Activated T-cell treated with anti-CD3 and anti-CD28 coated beads for 4 hours (primary cell): ENCODE measurements at regions not wholly inside any gene's neighbourhood (a gene's known extent, or its start where the extent isn't known, plus 50 kb on each side); places are given as distances from the start of the nearest gene placed in this dataset.
"Not testable (repeated sequence)": the region's sequence is repeated elsewhere in the genome, so short reads cannot be mapped to it uniquely, and the experiment has no call there.

Experiments used
- DNase-seq: peaks from one replicate; pipeline ENCODE4 v3.0.0-alpha.2; 2020

GRCh38 chr14:89563471-89563870 lies 146.4 kb upstream of the FOXN3 start:
- no peak for DNase-seq

DNA sequence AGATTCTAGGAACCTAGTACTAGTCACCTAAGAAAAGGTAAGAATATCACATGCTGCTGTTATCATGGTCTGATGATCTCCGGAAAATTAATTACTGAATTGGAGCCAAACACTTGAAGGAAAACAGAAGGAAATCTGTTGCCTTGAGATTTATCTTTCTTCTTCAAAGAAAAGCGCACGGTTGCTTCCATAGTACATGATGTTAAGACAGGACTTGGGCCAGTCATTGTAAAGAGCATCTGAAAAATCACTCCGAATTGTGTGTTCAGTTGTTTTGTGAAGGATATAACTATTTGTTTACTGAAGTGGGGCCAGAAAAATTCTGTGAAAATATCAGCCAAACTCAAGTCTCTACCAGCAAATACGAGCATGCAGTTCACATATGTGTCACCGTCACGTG lies 134.9 kb upstream of the FOXN3 start:
- DNase-seq: no peak

- DNase-seq: no peak
Measured at GRCh38 chr14:89551432-89551831, 134.4 kb upstream of the FOXN3 start.

GRCh38 chr14:89550821-89551220 lies 133.8 kb upstream of the FOXN3 start:
- DNase-seq: no peak

DNA sequence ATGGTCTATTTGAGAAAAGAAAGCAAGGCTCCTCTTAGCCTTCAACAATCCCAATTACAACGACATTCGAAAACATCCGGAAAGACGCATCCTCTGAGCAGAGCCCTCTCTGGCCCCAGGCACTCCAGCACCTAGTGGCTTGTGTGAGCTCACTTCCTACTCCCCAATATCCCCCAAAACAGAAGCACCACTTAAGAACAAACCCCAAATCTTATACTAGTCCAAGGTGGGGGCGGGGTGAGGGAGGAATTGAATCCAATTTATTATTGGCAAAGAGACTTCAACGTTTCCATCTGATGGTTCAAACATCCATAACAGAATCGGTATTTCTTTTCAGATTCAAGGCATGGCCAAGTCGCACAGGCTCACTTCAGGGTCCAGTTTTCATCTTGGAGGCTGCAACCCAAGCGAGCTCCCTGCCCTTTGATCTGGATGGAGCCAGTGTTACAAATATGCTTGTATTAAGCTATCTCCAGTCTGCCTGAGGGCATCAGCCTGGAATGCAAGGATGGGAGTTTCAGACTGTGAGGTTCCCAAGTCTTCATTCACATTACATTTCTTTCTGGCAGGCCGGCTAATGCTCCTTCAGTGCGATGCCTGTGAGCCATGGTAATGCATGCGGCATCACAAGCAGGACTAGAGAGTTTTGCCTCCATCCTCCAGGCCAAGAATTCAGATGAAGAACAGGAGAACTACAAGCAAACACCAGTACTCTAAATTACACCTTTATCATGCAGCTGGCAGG lies 132.5 kb upstream of the FOXN3 start:
- no peak for DNase-seq

DNA sequence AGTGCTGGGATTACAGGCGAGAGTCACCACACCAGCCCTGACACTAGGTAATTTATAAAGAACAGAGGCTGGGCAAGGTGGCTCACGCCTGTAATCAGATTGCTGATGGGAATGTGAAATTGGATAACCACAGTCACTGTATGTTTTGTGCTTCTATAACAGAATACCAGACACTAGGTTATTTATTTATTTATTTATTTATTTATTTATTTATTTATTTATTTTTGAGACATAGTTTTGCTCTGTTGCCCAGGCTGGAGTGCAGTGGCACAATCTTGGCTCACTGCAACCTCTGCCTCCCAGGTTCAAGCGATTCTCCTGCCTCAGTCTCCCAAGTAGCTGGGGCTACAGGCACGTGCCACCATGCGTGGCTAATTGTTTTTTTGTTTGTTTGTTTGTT lies 130.0 kb upstream of the FOXN3 start:
- DNase-seq: not testable (repeated sequence)

DNA sequence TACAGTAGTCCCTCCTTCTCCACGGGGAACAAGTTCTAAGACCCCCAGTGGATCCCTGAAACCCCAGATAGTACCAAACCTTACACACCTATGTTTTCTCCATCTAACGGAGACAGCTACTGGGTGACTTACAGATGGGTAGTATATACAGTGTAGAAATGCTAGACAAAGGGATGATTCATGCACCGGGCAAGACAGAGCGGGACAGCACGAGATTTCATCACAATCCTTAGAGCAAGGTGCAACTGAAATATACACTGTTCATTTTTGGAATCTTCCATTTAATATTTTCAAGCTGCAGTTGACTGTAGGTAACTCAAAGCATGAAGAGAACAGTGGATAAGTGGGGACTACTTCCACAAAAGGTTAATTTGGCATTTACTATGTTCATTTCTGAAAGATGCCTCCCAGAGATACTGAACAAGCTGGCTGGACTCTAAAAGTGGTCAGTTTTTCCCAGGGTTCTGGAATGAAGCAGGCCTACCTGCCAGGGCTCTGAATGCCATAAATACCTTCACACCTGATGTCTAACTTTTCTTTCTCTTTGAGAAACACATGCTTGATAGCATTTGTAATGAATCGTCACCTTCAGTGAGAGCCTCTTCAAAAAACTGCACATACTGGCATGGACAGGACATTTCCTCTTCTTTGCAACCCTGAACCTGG lies 127.7 kb upstream of the FOXN3 start:
- DNase-seq: no peak

DNA sequence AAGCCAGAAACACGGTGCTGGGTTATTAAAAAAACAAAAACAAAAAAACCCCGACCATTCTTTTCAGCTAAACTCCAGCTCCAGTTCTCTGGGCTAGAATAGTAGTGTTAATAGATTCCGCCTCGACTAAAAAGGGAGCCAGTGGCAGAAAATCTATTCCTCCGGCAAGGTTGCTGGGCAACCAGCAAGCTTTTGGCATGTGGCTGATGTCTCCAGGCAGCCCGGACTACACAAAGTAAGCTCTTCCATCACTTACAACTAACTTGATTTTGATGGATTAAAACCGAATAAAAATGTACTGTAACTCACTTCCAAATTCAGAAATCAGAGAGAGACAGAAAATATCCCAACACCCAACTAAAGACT lies 126.4 kb upstream of the FOXN3 start:
- DNase-seq: no peak

DNA sequence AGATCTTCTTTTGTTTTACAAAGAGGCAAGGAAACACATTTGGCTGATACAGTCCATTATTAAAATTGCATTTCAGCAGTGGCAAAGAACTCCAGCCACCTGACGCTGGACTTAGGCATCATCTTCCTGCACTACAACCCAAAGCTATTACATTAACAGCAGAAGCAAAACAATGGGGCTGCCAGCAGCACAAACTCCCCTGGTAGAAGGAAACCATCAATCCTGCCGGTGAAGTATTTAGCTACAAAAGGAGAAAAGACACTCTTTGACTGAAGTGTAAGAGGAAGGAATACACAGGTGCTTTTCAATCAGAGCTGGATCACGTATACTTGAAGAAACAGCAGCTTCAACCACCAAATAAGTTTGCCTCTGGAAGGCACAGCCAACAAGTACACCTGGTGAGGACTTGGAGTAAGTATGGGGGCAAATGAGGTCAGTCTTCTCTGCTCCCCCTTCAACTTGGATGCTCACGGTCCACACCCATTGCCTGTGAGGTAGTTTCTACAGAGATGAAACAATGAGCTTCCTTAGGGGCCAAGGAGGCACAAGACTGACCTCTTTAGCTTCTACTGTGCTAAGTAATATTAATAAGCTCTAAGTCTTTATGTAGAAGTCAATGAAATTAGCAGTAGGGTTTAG lies 125.9 kb upstream of the FOXN3 start:
- no peak for DNase-seq

GRCh38 chr14:89540830-89541470 lies 123.9 kb upstream of the FOXN3 start:
- no peak for DNase-seq

DNA sequence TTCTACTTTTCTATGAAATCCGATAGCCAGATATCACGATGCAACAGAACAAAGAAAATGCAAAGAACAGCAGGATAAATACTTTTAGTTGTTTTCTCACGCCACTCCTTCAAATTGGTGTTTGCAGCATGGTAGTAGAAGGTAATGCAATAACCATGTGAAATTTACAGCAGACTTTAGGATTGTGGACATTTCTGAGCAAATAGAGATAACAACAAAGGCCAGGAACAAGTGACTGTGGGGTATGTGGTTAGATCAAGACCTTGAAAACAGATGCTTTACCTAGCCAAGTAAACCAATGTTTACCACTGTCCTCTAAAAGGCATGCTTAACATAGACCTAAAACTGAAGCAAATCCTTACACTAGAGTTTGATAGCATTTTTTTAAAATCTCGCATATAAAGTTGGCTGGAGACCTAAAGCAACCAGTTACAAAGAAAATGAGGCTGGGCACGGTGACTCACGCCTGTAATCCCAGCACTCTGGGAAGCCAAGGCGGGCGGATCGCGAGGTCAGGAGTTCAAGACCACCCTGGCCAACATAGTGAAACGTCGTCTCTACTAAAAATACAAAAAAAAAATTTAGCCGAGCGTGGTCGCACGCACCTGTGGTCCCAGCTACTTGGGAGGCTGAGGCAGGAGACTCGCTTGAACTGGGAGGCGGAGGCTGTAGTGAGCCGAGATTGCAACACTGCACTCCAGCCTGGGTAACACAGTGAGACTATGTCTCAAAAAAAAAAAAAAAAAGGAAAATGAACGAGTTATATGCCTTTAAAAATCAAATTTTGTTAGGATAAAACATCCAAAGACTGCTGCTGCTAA lies 123.2 kb upstream of the FOXN3 start:
- no peak for DNase-seq

DNA sequence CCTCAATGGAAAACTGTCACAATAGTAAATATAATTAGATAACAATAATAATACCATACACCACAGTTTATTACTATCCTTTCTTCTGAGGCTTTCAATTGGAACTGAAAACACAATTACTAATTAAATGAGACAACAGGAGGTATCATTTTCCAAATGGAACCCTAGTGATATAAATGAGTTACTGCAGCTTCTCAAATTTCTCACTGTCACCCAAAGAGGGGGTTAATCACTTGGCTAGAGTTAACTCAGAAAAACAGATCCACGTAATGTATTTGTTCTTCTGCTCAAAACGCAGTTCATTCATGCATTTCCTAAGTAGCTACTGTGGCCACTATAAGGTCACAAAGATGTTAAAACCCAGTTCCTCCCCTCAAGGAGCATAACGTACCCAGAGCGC lies 120.9 kb upstream of the FOXN3 start:
- no peak for DNase-seq

DNA sequence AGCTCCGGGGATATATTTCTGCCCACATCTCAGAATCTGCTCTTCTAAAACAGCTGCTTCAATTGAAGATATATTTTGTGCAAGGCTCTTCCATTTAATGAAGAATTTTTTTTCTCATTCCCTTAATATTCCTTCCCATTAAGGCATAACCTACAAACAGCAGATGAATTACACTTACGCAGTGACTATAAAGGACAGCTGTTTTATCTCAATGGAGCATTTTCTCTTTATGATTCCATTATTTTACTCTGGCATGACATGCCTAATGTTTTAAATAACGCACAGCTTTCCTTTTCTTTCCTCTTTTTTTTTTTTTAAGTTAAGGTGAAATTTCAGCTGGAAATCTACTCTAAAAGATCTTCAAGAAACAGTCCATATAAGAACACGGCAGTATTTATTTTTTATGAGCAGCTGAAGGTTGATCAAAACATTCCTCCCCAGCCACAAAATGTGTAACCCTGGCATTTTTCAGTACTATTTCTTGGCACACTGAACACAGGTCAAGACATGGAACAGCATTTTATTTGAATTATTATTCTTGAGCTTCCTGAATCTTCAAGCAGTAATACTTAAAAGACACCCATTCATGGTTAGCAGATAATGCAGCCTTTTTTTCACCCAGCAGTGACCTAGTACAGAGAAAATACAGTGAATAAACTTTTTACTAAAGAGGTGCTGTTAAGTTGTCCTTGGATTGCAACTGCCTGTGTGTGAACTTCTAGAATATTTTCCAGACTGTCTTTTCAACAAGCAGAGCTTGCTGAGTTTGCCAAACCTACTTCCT lies 118.1 kb upstream of the FOXN3 start:
- DNase-seq: no peak

DNA sequence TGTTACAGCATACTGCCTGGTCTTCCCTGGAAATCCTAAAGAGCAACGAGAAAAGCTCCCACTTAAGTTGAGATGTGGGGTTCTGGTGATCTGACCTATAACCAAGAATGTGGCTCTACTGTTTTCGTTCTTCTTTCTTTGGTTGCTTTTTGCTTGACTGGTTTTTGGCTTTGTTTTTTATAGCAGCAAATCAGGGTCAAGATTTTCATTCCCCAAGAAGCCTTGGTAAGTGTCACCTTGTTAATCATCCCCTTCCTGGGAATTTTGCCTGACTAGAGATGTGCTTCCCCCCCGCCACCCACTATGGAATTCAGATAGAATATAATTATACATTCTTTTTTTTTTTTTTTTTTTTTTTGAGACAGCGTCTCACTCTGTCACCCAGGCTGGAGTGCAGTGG lies 116.7 kb upstream of the FOXN3 start:
- DNase-seq: no peak

- DNase-seq: no peak
Measured at GRCh38 chr14:89533136-89533535, 116.1 kb upstream of the FOXN3 start.

- no peak for DNase-seq
Measured at GRCh38 chr14:89531661-89532335, 114.8 kb upstream of the FOXN3 start.

GRCh38 chr14:89524990-89525667 lies 108.1 kb upstream of the FOXN3 start:
- no peak for DNase-seq

DNA sequence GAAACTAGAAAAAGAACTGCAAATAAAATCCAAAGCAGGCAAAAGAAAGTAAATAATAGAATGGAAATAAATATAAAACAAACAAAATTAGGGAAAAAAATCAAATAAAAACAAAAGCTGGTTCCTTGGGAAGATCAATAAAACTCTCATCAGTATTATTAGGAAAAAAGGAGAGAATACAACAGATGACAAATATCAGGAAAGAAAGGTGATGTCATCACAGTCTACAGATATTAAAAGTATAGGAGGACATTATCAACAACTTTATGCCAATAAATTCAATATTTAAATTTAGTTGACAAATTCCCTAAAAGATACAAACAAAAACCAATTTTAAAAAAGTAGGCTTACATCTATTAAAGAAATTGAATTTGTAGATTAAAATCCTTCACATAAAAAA lies 107.4 kb upstream of the FOXN3 start:
- no peak for DNase-seq

DNA sequence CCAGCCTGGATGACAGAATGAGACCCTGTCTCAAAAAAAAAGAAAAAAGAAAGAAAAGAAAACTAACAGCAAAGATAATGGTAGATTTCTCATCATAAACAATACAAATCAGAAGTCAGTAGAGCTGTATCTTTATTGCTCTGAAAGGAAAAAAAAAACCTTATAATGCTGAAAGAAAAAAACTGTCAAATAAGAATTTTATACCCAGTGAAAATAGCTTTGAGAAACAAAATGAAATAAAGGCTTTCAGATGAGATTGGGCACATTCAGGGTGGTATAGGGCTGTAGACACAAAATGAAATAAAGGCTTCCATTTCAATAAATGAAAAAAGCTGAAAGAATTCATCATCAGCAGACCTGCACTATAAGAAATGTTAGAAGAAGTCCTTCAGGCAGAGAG lies 105.0 kb upstream of the FOXN3 start:
- DNase-seq: no peak

GRCh38 chr14:89519040-89519439 lies 102.0 kb upstream of the FOXN3 start:
- no peak for DNase-seq

- no peak for DNase-seq
Measured at GRCh38 chr14:89516173-89516572, 99.1 kb upstream of the FOXN3 start.
